H1 (cell line): ENCODE measurements at regions not wholly inside any gene's neighbourhood (a gene's known extent, or its start where the extent isn't known, plus 50 kb on each side); places are given as distances from the start of the nearest gene placed in this dataset.
A peak's percentile ranks its signal among the peaks of the same experiment; 100 is the strongest.

Experiments used
- CTCF ChIA-PET: fragments of 300-600 bp; sonication (Branson Sonifier 250); formaldehyde crosslinking; loops from one replicate; lab custom pipeline; 2021; ENCODE audit not compliant: partially characterized antibody; lab: Charles Lee
- POLR2A ChIA-PET: fragments of 300-600 bp; sonication (Branson Sonifier 250); formaldehyde crosslinking; loops from one replicate; lab custom pipeline; 2021; ENCODE audit warnings: inconsistent platforms; ENCODE audit not compliant: partially characterized antibody; lab: Charles Lee
- DNase-seq, 2 experiments: peaks; one replicate each; pipeline versions ENCODE4 v3.0.0 to v3.0.0-alpha.2; 2010 to 2022; ENCODE audit warnings: low spot score in 2 of 2, low read depth in 1 of 2, mixed read lengths in 1 of 2
- FAIRE-seq: peaks from 2 replicates; lab custom pipeline; 2011; peaks lifted over from hg19 to GRCh38; lab: Jason Lieb, UNC
- H2AFZ ChIP-seq: 2 replicates; pipeline ENCODE4 v1.8.1; 2012; ENCODE audit warnings: low read length, inconsistent platforms
- H2AK5ac ChIP-seq: 2 replicates; pipeline ENCODE4 v1.6.1; 2013; ENCODE audit warnings: low read depth, low read length
- H2BK120ac ChIP-seq: replicated peaks from 2 replicates; pipeline ENCODE3; 2013; ENCODE audit warnings: low read depth, low read length, inconsistent platforms
- H2BK12ac ChIP-seq: 2 replicates; pipeline ENCODE4 v1.6.1; 2013; ENCODE audit warnings: low read depth, low read length
- H2BK15ac ChIP-seq: 2 replicates; pipeline ENCODE4 v1.6.1; 2013; ENCODE audit warnings: low read length
- H2BK20ac ChIP-seq: 2 replicates; pipeline ENCODE4 v1.6.1; 2013; ENCODE audit warnings: low read length
- H2BK5ac ChIP-seq: 2 replicates; pipeline ENCODE4 v1.6.1; 2013; ENCODE audit warnings: low read depth, low read length
- H3K14ac ChIP-seq: 2 replicates; pipeline ENCODE4 v1.6.1; 2013; ENCODE audit warnings: inconsistent platforms; ENCODE audit not compliant: insufficient read length
- H3K18ac ChIP-seq: 2 replicates; pipeline ENCODE4 v1.6.1; 2013; ENCODE audit warnings: low read length; ENCODE audit errors: extremely low read depth
- H3K23ac ChIP-seq: 2 replicates; pipeline ENCODE4 v1.6.1; 2013; ENCODE audit warnings: inconsistent platforms; ENCODE audit not compliant: insufficient read length
- H3K23me2 ChIP-seq: 2 replicates; pipeline ENCODE4 v1.6.1; 2013; ENCODE audit warnings: low read depth, low read length
- H3K27ac ChIP-seq: 2 replicates; pipeline ENCODE4 v1.6.1; 2011; ENCODE audit warnings: low read depth, low read length, inconsistent platforms
- H3K27me3 ChIP-seq, 4 experiments: replicated peaks in 1 of 4; 1 replicate in 1 of 4; 2 replicates in 3 of 4; pipeline versions ENCODE4 v1.6.1 to v1.8.1; 2011 to 2013; ENCODE audit warnings: low read length in 3 of 4, mild to moderate bottlenecking in 3 of 4, inconsistent platforms in 2 of 4, mixed read lengths in 2 of 4, moderate library complexity in 1 of 4; ENCODE audit not compliant: control insufficient read depth in 3 of 4, insufficient read depth in 3 of 4; ENCODE audit errors: extremely low read depth in 1 of 4
- H3K36me3 ChIP-seq, 4 experiments: 2 replicates each; pipeline versions ENCODE4 v1.6.1 to v1.8.1; 2011 to 2013; ENCODE audit warnings: mild to moderate bottlenecking in 4 of 4, low read length in 3 of 4, moderate library complexity in 2 of 4, control low read depth in 1 of 4, inconsistent platforms in 1 of 4; ENCODE audit not compliant: insufficient read depth in 4 of 4, control insufficient read depth in 2 of 4
- H3K4ac ChIP-seq: replicated peaks from 2 replicates; pipeline ENCODE3; 2013; ENCODE audit warnings: low read length, low read depth, mixed read lengths, inconsistent platforms; ENCODE audit not compliant: insufficient read length
- H3K4me1 ChIP-seq, 4 experiments: replicated peaks in 1 of 4; 1 replicate in 1 of 4; 2 replicates in 3 of 4; pipeline versions ENCODE4 v1.6.1 to v1.8.1; 2011 to 2013; ENCODE audit warnings: low read length in 3 of 4, inconsistent platforms in 2 of 4, mixed read lengths in 1 of 4; ENCODE audit not compliant: insufficient read depth in 4 of 4, control insufficient read depth in 3 of 4
- H3K4me2 ChIP-seq, 2 experiments: 2 replicates each; pipeline versions ENCODE4 v1.6.1 to v1.8.1; 2011 to 2013; ENCODE audit warnings: low read depth in 2 of 2, low read length in 2 of 2, control low read depth in 1 of 2, inconsistent platforms in 1 of 2, mild to moderate bottlenecking in 1 of 2; ENCODE audit not compliant: insufficient read depth in 1 of 2
- H3K4me3 ChIP-seq, 4 experiments: fragments of 200-600, 300-600 bp in 1 of 4; sonication (generic), shearing (Covaris generic), sonication (Bioruptor Twin) in 1 of 4; 2 replicates each; pipeline versions ENCODE4 v1.5.1 to v1.8.1; 2011 to 2016; ENCODE audit warnings: low read length in 4 of 4, low read depth in 3 of 4, control low read depth in 2 of 4, inconsistent platforms in 2 of 4, mild to moderate bottlenecking in 2 of 4, mixed read lengths in 1 of 4, moderate library complexity in 1 of 4; ENCODE audit not compliant: insufficient read depth in 2 of 4; ENCODE audit errors: extremely low read depth in 1 of 4
- H3K56ac ChIP-seq: replicated peaks from 2 replicates; pipeline ENCODE3; 2013; ENCODE audit warnings: low read depth, mild to moderate bottlenecking, mixed read lengths, low read length, inconsistent platforms; ENCODE audit not compliant: insufficient read length
- H3K79me1 ChIP-seq: 2 replicates; pipeline ENCODE4 v1.6.1; 2013; ENCODE audit warnings: low read depth, low read length, control low read depth
- H3K79me2 ChIP-seq, 2 experiments: 2 replicates each; pipeline versions ENCODE4 v1.6.1 to v1.8.1; 2012 to 2013; ENCODE audit warnings: low read length in 2 of 2, mild to moderate bottlenecking in 2 of 2, inconsistent platforms in 1 of 2; ENCODE audit not compliant: insufficient read depth in 2 of 2, control insufficient read depth in 1 of 2
- H3K9ac ChIP-seq, 4 experiments: replicated peaks in 1 of 4; 1 replicate in 1 of 4; 2 replicates in 3 of 4; pipeline versions ENCODE4 v1.6.1 to v1.8.1; 2011 to 2013; ENCODE audit warnings: low read depth in 3 of 4, low read length in 3 of 4, control low read depth in 2 of 4, mild to moderate bottlenecking in 2 of 4, moderate library complexity in 2 of 4, inconsistent platforms in 1 of 4; ENCODE audit errors: extremely low read depth in 1 of 4
- H3K9me3 ChIP-seq, 2 experiments: 2 replicates each; pipeline versions ENCODE4 v1.6.1 to v1.8.1; 2012 to 2013; ENCODE audit warnings: mild to moderate bottlenecking in 2 of 2, moderate library complexity in 2 of 2, control low read depth in 1 of 2, inconsistent platforms in 1 of 2, low read depth in 1 of 2, low read length in 1 of 2, mixed read lengths in 1 of 2; ENCODE audit not compliant: insufficient read depth in 2 of 2
- H4K20me1 ChIP-seq, 2 experiments: replicated peaks in 1 of 2; 2 replicates each; pipeline versions ENCODE3 to v1.8.1; 2011 to 2013; ENCODE audit warnings: inconsistent platforms in 2 of 2, low read length in 2 of 2, mild to moderate bottlenecking in 1 of 2; ENCODE audit not compliant: insufficient read depth in 2 of 2, control insufficient read depth in 1 of 2
- H4K5ac ChIP-seq: 2 replicates; pipeline ENCODE4 v1.6.1; 2013; ENCODE audit warnings: low read length, low read depth, mixed read lengths, inconsistent platforms; ENCODE audit not compliant: insufficient read length
- H4K8ac ChIP-seq: 2 replicates; pipeline ENCODE4 v1.8.0; 2013; ENCODE audit warnings: mild to moderate bottlenecking, moderate library complexity, low read length, inconsistent platforms; ENCODE audit not compliant: insufficient read depth; ENCODE audit errors: extremely low read depth
- H4K91ac ChIP-seq: replicated peaks from 2 replicates; pipeline ENCODE3; 2013; ENCODE audit warnings: low read length, mixed read lengths, inconsistent platforms; ENCODE audit not compliant: insufficient read length
- CBX5 ChIP-seq: fragments of 300-800, 300-1000 bp; sonication (generic); IDR thresholded peaks from 2 replicates; pipeline ENCODE4 v1.7.1; 2016; ENCODE audit warnings: antibody characterized with exemption, low read length, low read depth
- CTCF ChIP-seq, 3 experiments: IDR thresholded peaks; 1 replicate in 2 of 3; 2 replicates in 1 of 3; pipeline versions ENCODE4 v1.5.1 to v1.6.1; 2011; ENCODE audit warnings: low read length in 3 of 3, mild to moderate bottlenecking in 3 of 3, inconsistent platforms in 2 of 3, low read depth in 1 of 3, moderate library complexity in 1 of 3; ENCODE audit not compliant: insufficient read depth in 1 of 3; ENCODE audit errors: control extremely low read depth in 1 of 3
- TAF1 ChIP-seq: IDR thresholded peaks from 2 replicates; pipeline ENCODE4 v1.6.1; 2011; ENCODE audit warnings: mild to moderate bottlenecking, low read depth, low read length
- WGBS, 2 experiments: shearing (Covaris generic) in 1 of 2; methylation state at CpG; one replicate each; pipeline versions ENCODE4 v1.1.6 to v1.1.7; 2013 to 2015; ENCODE audit warnings: low lambda C conversion rate in 2 of 2, mixed read lengths in 2 of 2, inconsistent platforms in 1 of 2, low coverage in 1 of 2, missing lambda C conversion rate in 1 of 2; ENCODE audit not compliant: insufficient replicate concordance in 2 of 2, insufficient coverage in 1 of 2, insufficient read length in 1 of 2; ENCODE audit errors: extremely low coverage in 1 of 2, missing lambda C conversion rate in 1 of 2; 5-methylcytosine and 5-hydroxymethylcytosine counted together

GRCh38 chr3:120503727-120504616 lies 53.2 kb upstream of the FSTL1 start:
- peak overlapping the region; percentile 69 for H4K5ac ChIP-seq
- H3K27me3 ChIP-seq, result no peaks in the 10 kb centered on the region
- no peak overlapping the region for H3K23ac ChIP-seq
- DNase-seq (peak; percentile 33 to 58), FAIRE-seq (peak; percentile 94)
- 40% methylated on average over 5 of the region's 5 CpGs; no CpG with 5 or more reads in 1 of the 2 experiments for WGBS, 2 experiments
- H3K4me3 ChIP-seq, result peak overlapping the region in 1 of 4 experiments; percentile 35; a peak in 2 of 8 replicates
- no peak overlapping the region for H2AK5ac ChIP-seq
- H2AFZ ChIP-seq, result peak overlapping the region; percentile 80; the same call in 1 of the 2 replicates
- H3K4me1 ChIP-seq, result peaks cover 6 to 19% (median 13%) of the 10 kb centered on the region in 4 experiments
- no peak overlapping the region for H4K8ac ChIP-seq
- peak overlapping the region; percentile 72 for H3K18ac ChIP-seq
- peak overlapping the region; percentile 74; the same call in 1 of the 2 replicates for H2BK15ac ChIP-seq
- ChIA-PET CTCF (interaction anchor here (0.6 to 4.2 kb wide), 13 partner anchors 9 to 86 kb away, joined by 3 to 28 read pairs (median 4); partner anchors contain the start of gene FSTL1), POLR2A (interaction anchor here (0.8 to 2.7 kb wide), 13 partner anchors 15 to 81 kb away, joined by 3 to 11 read pairs (median 4); partner anchors contain the start of gene FSTL1)
- peak overlapping the region; percentile 51 for H3K56ac ChIP-seq
- H2BK120ac ChIP-seq, result peak overlapping the region; percentile 62
- peak overlapping the region; percentile 72 for H3K27ac ChIP-seq
- H3K79me2 ChIP-seq, result no peaks in the 10 kb centered on the region
- H2BK20ac ChIP-seq, result peak overlapping the region; percentile 94
- no peaks in the 10 kb centered on the region for H4K20me1 ChIP-seq
- H3K9me3 ChIP-seq, result peaks cover 8 to 10% of the 10 kb centered on the region in 2 experiments
- no peak overlapping the region; a peak in 2 of 7 replicates for H3K9ac ChIP-seq
- no peaks in the 10 kb centered on the region for H3K79me1 ChIP-seq
- H3K4ac ChIP-seq, result peak overlapping the region; percentile 24
- peak overlapping the region; percentile 29 for H4K91ac ChIP-seq
- H3K36me3 ChIP-seq, result no peaks in the 10 kb centered on the region
- H3K23me2 ChIP-seq, result no peaks in the 10 kb centered on the region
- H3K4me2 ChIP-seq, result peak overlapping the region; percentile 38 to 68
- H2BK12ac ChIP-seq, result no peak overlapping the region; the same call in 1 of the 2 replicates
- H2BK5ac ChIP-seq, result peak overlapping the region; percentile 95
- no peak overlapping the region for H3K14ac ChIP-seq
- no peak; a peak in 1 of 4 replicates for TF ChIP-seq CTCF (IDR thresholded peaks at IDR 0.05; ENCODE audit: control extremely low read depth in 1 of 3, insufficient read depth in 1 of 3, low read depth in 1 of 3, low read length in 3 of 3)
- peak; percentile 61 for TF ChIP-seq TAF1
- no peak for TF ChIP-seq CBX5
